ENCODE measurements at regions not wholly inside any gene's neighbourhood (a gene's known extent, or its start where the extent isn't known, plus 50 kb on each side); places are given as distances from the start of the nearest gene placed in this dataset.

DNA sequence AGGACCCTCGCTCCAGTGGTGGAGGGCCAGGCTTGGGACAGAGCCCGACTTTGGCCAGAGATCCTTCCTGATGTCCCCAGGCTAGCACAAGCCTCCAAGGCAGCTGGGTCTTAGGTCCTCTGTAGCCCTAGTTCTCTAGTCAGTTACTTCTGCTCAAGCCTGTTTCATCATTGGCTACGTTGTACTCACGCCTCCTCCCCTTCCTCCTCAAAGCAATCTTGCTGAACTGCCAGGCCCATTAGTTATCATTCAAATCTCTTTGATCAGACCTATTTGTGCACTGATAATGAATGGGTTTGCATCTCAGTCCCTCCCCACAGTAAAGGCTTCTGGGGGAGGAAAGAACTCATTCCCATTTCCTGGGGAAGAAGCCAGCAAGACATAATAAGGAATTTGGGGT, 256.8 kb downstream of the NFATC2 start:
- no peak overlapping the region for H3K4me2 ChIP-seq (ENCODE audit: insufficient read depth, low read length)
- no peaks in the 10 kb centered on the region for H4K20me1 ChIP-seq (replicated peaks; ENCODE audit: control insufficient read depth, extremely low read depth, insufficient read depth, low read length)
- BruUV-seq (replicated peaks) = no TSS peak
- intact Hi-C loops (cut with micrococcal nuclease) (no loop called here), dilution Hi-C loops (cut with MboI; ENCODE audit: extremely low pct_ligation_motif_present, low sequenced_read_pairs) (no loop called here)
- H3K9me3 ChIP-seq (replicated peaks; ENCODE audit: control insufficient read depth, insufficient read depth, low read length) = no peaks in the 10 kb centered on the region
- no peaks in the 10 kb centered on the region for H3K36me3 ChIP-seq (ENCODE audit: control insufficient read depth in 2 of 2, extremely low read depth in 1 of 2, insufficient read depth in 2 of 2, low read length in 2 of 2)
- H3K9ac ChIP-seq (replicated peaks; ENCODE audit: extremely low read depth, insufficient read depth, low read length) = no peak overlapping the region
- ChIA-PET CTCF (interaction anchor here (1.3 kb wide), 1 partner anchor 41 kb away, joined by 3 read pairs; no protein-coding TSS in a partner anchor), POLR2A (no interaction called here)
- no peaks in the 10 kb centered on the region for H3K79me2 ChIP-seq (ENCODE audit: control insufficient read depth, insufficient read depth, low read length)
- no peak for FAIRE-seq
- no peaks in the 10 kb centered on the region for H3K4me1 ChIP-seq (ENCODE audit: control insufficient read depth, extremely low read depth, insufficient read depth, low read length)
- H3K9me1 ChIP-seq (replicated peaks; ENCODE audit: control insufficient read depth, extremely low read depth, insufficient read depth, low read length) = no peaks in the 10 kb centered on the region
- no peak overlapping the region for H3K4me3 ChIP-seq (replicated peaks in 1 of 3; ENCODE audit: insufficient read depth in 1 of 3, low read depth in 1 of 3, low read length in 3 of 3)
- H3K27ac ChIP-seq (ENCODE audit: insufficient read depth, low read depth, low read length) = no peak overlapping the region
- peaks cover 0 to 18% of the 10 kb centered on the region in 2 experiments for H3K27me3 ChIP-seq (ENCODE audit: control insufficient read depth in 2 of 2, insufficient read depth in 2 of 2, low read length in 2 of 2)
- TF ChIP-seq EZH2 (IDR thresholded peaks at IDR 0.05; ENCODE audit: borderline replicate concordance, low read depth, low read length, severe bottlenecking) = no peak
- TF ChIP-seq FOS (IDR thresholded peaks at IDR 0.05; ENCODE audit: borderline replicate concordance, insufficient read depth, low read length) = no peak
- TF ChIP-seq POLR2A (IDR thresholded peaks at IDR 0.05; ENCODE audit: low read depth, low read length) = no peak
- no peak for TF ChIP-seq MAX (IDR thresholded peaks at IDR 0.05; ENCODE audit: insufficient read depth, insufficient read length)
- TF ChIP-seq POLR2AphosphoS5 (IDR thresholded peaks at IDR 0.05; ENCODE audit: insufficient read depth, low read depth, low read length) = no peak
- TF ChIP-seq JUN (IDR thresholded peaks at IDR 0.05; ENCODE audit: borderline replicate concordance, insufficient read depth, insufficient read length, low read depth) = no peak
- no peak for TF ChIP-seq MYC (IDR thresholded peaks at IDR 0.05; ENCODE audit: low read depth, low read length)
- DNase-seq (ENCODE audit: low read depth, low spot score) = no peak
- H2AFZ ChIP-seq (ENCODE audit: low read depth, low read length) = no peak overlapping the region

DNA sequence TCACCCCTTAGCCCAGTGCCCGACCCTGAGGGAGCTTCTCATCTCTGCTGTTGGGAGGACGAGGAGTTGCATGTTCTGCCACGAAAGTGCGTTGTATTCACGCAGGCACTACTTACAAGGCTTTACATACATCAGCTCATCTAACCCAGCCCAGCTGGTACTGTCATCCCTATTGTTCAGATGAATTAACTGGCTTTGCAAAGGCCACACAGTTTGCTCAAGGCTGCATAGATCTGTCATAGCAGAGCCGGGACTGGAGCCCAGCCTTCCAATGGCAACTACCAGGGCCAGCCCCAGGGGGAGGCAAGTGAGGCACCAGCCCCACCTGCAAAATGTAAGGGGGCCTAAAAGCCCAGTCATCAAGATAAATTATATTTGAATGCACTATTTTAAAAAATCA, 257.6 kb downstream of the NFATC2 start:
- Histone ChIP-seq H3K36me3 (ENCODE audit: control insufficient read depth in 2 of 2, extremely low read depth in 1 of 2, insufficient read depth in 2 of 2, low read length in 2 of 2) (no peaks in the 10 kb centered on the region), H2AFZ (ENCODE audit: low read depth, low read length) (no peak overlapping the region), H4K20me1 (replicated peaks; ENCODE audit: control insufficient read depth, extremely low read depth, insufficient read depth, low read length) (no peaks in the 10 kb centered on the region), H3K4me2 (ENCODE audit: insufficient read depth, low read length) (no peak overlapping the region), H3K27ac (ENCODE audit: insufficient read depth, low read depth, low read length) (no peak overlapping the region), H3K9ac (replicated peaks; ENCODE audit: extremely low read depth, insufficient read depth, low read length) (no peak overlapping the region), H3K9me3 (replicated peaks; ENCODE audit: control insufficient read depth, insufficient read depth, low read length) (no peaks in the 10 kb centered on the region), H3K79me2 (ENCODE audit: control insufficient read depth, insufficient read depth, low read length) (no peaks in the 10 kb centered on the region), H3K9me1 (replicated peaks; ENCODE audit: control insufficient read depth, extremely low read depth, insufficient read depth, low read length) (no peaks in the 10 kb centered on the region), H3K27me3 (ENCODE audit: control insufficient read depth in 2 of 2, insufficient read depth in 2 of 2, low read length in 2 of 2) (peaks cover 0 to 17% of the 10 kb centered on the region in 2 experiments), H3K4me3 (replicated peaks in 1 of 3; ENCODE audit: insufficient read depth in 1 of 3, low read depth in 1 of 3, low read length in 3 of 3) (no peak overlapping the region), H3K4me1 (ENCODE audit: control insufficient read depth, extremely low read depth, insufficient read depth, low read length) (no peaks in the 10 kb centered on the region)
- BruUV-seq (replicated peaks) = no TSS peak
- ChIA-PET POLR2A (no interaction called here), CTCF (interaction anchor here (1.2 to 2.2 kb wide), 2 partner anchors 9 to 270 kb away, joined by 7 to 9 read pairs; no protein-coding TSS in a partner anchor)
- DNase-seq (ENCODE audit: low read depth, low spot score) = no peak
- FAIRE-seq = no peak
- TF ChIP-seq MYC (IDR thresholded peaks at IDR 0.05; ENCODE audit: low read depth, low read length) (no peak), FOS (IDR thresholded peaks at IDR 0.05; ENCODE audit: borderline replicate concordance, insufficient read depth, low read length) (no peak)
- intact Hi-C loops (cut with micrococcal nuclease) = no loop called here
- dilution Hi-C loops (cut with MboI; ENCODE audit: extremely low pct_ligation_motif_present, low sequenced_read_pairs) = no loop called here
